GM19240 (cell line): ENCODE measurements at regions not wholly inside any gene's neighbourhood (a gene's known extent, or its start where the extent isn't known, plus 50 kb on each side); places are given as distances from the start of the nearest gene placed in this dataset.
"Not testable (repeated sequence)": the region's sequence is repeated elsewhere in the genome, so short reads cannot be mapped to it uniquely, and the experiment has no call there.

ENCODE experiments used
- DNase-seq: peaks from one replicate; pipeline ENCODE4 v3.0.0; 2011; ENCODE audit warnings: low spot score; ENCODE audit not compliant: insufficient read length

- DNase-seq = no peak
Observed at GRCh38 chr12:131192951-131193350, 239.2 kb downstream of the ADGRD1 start.

- no peak for DNase-seq
Observed at GRCh38 chr12:131194166-131194565, 240.5 kb downstream of the ADGRD1 start.

GRCh38 chr12:131195796-131196195, 242.1 kb downstream of the ADGRD1 start:
- no peak for DNase-seq

GRCh38 chr12:131196220-131196619, 242.5 kb downstream of the ADGRD1 start:
- no peak for DNase-seq

GRCh38 chr12:131197490-131197889, 243.8 kb downstream of the ADGRD1 start:
- DNase-seq = no peak

- no peak for DNase-seq
Observed at GRCh38 chr12:131199221-131199620, 245.5 kb downstream of the ADGRD1 start.

GRCh38 chr12:131201912-131202311, 248.2 kb downstream of the ADGRD1 start:
- not testable (repeated sequence) for DNase-seq

- DNase-seq = no peak
Observed at GRCh38 chr12:131202592-131203378, 249.1 kb downstream of the ADGRD1 start.

- no peak for DNase-seq
Observed at GRCh38 chr12:131203666-131204415, 250.1 kb downstream of the ADGRD1 start.

- no peak for DNase-seq
Observed at GRCh38 chr12:131204416-131205274, 250.9 kb downstream of the ADGRD1 start.

- DNase-seq = not testable (repeated sequence)
Observed at GRCh38 chr12:131205275-131205933, 251.7 kb downstream of the ADGRD1 start.

GRCh38 chr12:131206630-131207299, 253.1 kb downstream of the ADGRD1 start:
- DNase-seq = not testable (repeated sequence)

- DNase-seq = not testable (repeated sequence)
Observed at GRCh38 chr12:131207300-131207660, 253.6 kb downstream of the ADGRD1 start.

- DNase-seq = not testable (repeated sequence)
Observed at GRCh38 chr12:131207841-131208240, 254.1 kb downstream of the ADGRD1 start.

- no peak for DNase-seq
Observed at GRCh38 chr12:131208425-131208824, 254.7 kb downstream of the ADGRD1 start.

GRCh38 chr12:131209082-131210070, 255.7 kb downstream of the ADGRD1 start:
- no peak for DNase-seq

- no peak for DNase-seq
Observed at GRCh38 chr12:131210506-131211339, 257.0 kb downstream of the ADGRD1 start.

- DNase-seq = no peak
Observed at GRCh38 chr12:131211340-131211938, 257.7 kb downstream of the ADGRD1 start.
